HFF-Myc (cell line): ENCODE measurements at regions not wholly inside any gene's neighbourhood (a gene's known extent, or its start where the extent isn't known, plus 50 kb on each side); places are given as distances from the start of the nearest gene placed in this dataset.

ENCODE experiments used
- DNase-seq: peaks from one replicate; pipeline ENCODE4 v3.0.0-alpha.2; 2011; ENCODE audit warnings: low read depth; ENCODE audit errors: extremely low read depth
- H3K4me3 ChIP-seq: replicated peaks from 2 replicates; pipeline ENCODE4 v1.5.1; 2011; ENCODE audit warnings: low read depth, mild to moderate bottlenecking, control low read depth, low read length
- TF ChIP-seq, protein P1 (sequence below): IDR thresholded peaks from 2 replicates; pipeline ENCODE4 v1.5.1; 2012; ENCODE audit warnings: mild to moderate bottlenecking, low read depth, low read length, control low read depth; ENCODE audit errors: missing control alignments

DNA sequence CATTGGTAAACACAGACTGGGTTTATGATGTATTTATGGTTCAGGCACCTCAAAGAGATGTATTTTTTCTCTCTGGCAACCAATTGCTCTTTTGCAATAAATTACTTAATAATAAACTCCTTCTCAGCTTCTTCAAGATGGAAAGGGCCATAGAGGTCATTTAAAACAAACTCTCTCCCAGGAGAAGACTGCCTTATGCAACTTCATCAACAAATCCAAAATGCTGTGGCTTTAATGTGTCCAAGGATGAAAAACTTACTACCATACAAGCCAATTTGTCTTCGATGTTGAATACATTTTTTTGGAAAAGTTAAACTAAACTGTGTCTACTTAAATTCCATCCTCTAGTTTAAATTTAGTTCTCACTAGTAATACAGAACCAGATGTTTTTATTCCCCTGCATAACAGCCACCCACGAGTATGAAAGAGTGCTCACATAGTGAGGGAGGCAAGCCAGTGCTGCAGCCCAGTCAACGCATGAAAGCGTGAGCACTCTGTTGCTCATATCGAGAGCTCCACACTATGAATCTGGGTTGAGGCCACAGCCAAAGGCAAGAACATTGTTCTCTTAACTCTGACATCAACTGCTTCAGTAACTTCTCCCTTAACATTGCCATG lies 761.3 kb upstream of the GRM7 start:
- no peak overlapping the region for H3K4me3 ChIP-seq
- DNase-seq: no peak
- TF ChIP-seq, protein P1, sequence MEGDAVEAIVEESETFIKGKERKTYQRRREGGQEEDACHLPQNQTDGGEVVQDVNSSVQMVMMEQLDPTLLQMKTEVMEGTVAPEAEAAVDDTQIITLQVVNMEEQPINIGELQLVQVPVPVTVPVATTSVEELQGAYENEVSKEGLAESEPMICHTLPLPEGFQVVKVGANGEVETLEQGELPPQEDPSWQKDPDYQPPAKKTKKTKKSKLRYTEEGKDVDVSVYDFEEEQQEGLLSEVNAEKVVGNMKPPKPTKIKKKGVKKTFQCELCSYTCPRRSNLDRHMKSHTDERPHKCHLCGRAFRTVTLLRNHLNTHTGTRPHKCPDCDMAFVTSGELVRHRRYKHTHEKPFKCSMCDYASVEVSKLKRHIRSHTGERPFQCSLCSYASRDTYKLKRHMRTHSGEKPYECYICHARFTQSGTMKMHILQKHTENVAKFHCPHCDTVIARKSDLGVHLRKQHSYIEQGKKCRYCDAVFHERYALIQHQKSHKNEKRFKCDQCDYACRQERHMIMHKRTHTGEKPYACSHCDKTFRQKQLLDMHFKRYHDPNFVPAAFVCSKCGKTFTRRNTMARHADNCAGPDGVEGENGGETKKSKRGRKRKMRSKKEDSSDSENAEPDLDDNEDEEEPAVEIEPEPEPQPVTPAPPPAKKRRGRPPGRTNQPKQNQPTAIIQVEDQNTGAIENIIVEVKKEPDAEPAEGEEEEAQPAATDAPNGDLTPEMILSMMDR: no peak

DNA sequence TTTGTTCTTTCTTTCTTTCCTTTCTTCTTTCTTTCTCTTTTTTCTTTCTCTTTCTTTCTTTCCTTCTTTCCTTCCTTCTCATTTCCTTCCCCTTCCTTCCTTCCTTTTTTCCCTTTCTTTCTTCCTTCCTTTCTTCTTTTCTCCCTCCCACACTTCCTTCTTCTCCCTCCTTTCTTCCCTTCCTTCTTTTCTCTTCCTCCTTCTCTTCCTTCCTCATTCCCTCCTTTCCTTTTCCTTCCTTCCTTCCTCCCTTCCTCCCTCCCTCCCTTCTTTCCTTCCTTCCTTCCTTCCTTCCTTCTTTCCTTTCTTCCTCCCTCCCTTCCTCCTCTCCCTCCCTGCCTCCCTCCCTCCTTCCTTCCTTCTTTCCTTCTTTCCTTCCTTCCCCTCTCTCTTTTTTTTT lies 755.7 kb upstream of the GRM7 start:
- no peak for DNase-seq
- H3K4me3 ChIP-seq: no peak overlapping the region
- TF ChIP-seq, protein P1: no peak

DNA sequence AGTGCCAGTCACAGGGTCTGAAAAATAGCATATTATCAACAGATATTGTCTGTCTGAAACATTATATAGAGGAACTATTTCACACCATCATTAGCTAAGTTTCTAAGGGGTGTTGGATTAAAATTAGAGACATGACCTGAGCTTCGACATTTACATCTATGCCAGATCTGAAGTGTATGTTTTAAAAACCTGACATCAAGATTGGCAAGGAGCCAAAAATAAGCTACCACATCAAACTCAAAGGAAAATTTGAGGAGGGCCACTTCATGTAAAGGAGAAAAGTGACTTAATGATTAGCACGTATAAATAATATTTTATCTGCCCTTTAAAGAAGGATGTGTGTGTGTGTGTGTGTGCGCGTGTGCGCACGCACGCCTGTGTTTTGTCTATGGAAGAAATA lies 752.0 kb upstream of the GRM7 start:
- TF ChIP-seq, protein P1: no peak
- H3K4me3 ChIP-seq: no peak overlapping the region
- no peak for DNase-seq

DNA sequence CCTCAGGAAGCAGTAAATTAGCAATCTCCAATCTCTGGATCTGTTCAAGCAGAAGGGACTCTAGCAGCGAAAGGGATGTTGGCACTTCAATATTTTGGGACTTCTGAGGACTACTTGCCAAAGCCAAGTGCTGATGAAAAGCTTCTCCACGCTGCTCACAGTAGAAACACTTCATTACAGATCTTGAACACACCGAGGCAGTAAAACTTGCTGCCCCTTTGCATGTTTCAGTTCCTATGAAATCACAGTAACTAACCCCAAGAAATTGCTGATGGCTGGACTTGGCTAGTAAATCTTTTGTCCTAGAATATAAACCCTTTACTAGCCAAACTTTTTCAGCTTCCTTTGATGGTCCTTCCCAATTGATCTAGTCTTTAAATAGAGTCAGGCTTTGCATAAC lies 750.5 kb upstream of the GRM7 start:
- TF ChIP-seq, protein P1: no peak
- no peak for DNase-seq
- no peak overlapping the region for H3K4me3 ChIP-seq

DNA sequence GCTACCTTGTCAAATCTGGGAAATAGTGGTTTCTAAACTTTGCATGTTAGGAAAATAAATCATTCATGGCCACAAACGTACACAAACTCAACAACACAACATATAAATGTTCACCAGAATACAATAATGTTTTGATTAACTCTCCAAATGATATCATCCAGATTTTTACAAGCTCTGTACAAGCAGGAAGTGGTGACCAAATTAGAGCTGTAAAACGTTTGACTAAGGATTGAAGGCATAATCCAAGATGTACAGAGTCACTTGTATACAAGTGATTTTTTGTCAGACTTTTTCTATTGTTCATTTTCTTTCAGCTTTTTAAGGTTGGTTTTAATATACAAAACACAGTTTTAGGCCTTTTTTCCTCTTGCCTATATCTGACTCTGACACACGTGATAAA lies 748.4 kb upstream of the GRM7 start:
- no peak overlapping the region for H3K4me3 ChIP-seq
- TF ChIP-seq, protein P1: no peak
- no peak for DNase-seq

DNA sequence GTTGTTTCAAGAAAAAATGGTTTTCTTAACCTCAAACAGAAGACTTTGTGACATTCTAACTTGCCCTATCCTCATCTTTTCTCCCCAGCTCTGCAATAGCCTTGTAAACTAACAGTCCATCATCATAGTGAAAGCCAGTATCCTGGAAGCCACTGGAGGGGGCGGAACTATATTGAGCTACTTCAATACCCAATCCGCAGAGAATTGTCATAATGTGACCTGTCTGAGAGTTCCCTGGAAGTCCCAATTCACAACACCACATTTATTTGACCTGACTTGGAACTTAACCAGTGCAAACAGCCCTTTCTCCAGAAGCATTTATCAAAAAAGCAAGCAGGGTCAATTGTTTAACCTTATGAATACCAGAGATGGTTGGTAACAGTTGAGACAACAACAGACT lies 747.6 kb upstream of the GRM7 start:
- no peak for DNase-seq
- TF ChIP-seq, protein P1: no peak
- no peak overlapping the region for H3K4me3 ChIP-seq

DNA sequence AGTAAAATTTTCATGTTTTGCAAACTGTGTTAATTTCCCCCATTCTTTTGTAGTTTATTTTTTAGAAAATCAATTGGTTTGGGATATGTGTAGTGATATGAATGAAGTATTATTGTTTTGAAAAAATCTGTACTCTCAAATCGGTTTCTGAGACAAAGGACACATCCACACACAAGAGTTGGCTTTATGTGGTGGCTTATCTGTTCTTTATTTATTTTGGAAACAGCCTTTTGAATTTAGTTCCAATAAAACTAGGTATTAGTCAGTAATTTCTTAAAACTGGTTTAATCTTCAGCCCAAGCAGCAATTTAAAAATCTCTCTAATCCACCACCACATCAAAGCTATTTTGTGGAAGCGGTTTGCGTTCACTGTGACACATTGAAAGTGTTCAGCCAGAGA lies 741.5 kb upstream of the GRM7 start:
- TF ChIP-seq, protein P1: no peak
- H3K4me3 ChIP-seq: no peak overlapping the region
- no peak for DNase-seq
